HG03280 (cell line): ENCODE measurements at regions not wholly inside any gene's neighbourhood (a gene's known extent, or its start where the extent isn't known, plus 50 kb on each side); places are given as distances from the start of the nearest gene placed in this dataset.

ENCODE experiments used
- ATAC-seq: cut with Tn5 transposase; IDR thresholded peaks from one replicate; pipeline ENCODE4 v1.9.1; 2021; ENCODE audit warnings: mild to moderate bottlenecking, moderate library complexity; ENCODE audit not compliant: unreplicated experiment

GRCh38 chr15:62625429-62626033 lies 417.0 kb upstream of the TPM1 start:
- no peak for ATAC-seq

- no peak for ATAC-seq
These were observed 415.6 kb upstream of the TPM1 start for GRCh38 chr15:62626903-62627302.

GRCh38 chr15:62631076-62631724 lies 411.3 kb upstream of the TPM1 start:
- ATAC-seq = no peak

- ATAC-seq = no peak
These were observed 405.5 kb upstream of the TPM1 start for GRCh38 chr15:62636823-62637573.

GRCh38 chr15:62637574-62637897 lies 405.0 kb upstream of the TPM1 start:
- no peak for ATAC-seq

- no peak for ATAC-seq
These were observed 404.5 kb upstream of the TPM1 start for GRCh38 chr15:62637950-62638619.

- no peak for ATAC-seq
These were observed 403.1 kb upstream of the TPM1 start for GRCh38 chr15:62639432-62639831.

- ATAC-seq = no peak
These were observed 402.5 kb upstream of the TPM1 start for GRCh38 chr15:62639906-62640605.

GRCh38 chr15:62641825-62642224 lies 400.7 kb upstream of the TPM1 start:
- no peak for ATAC-seq

- no peak for ATAC-seq
These were observed 399.0 kb upstream of the TPM1 start for GRCh38 chr15:62643572-62643971.

- no peak for ATAC-seq
These were observed 398.2 kb upstream of the TPM1 start for GRCh38 chr15:62644216-62644888.

GRCh38 chr15:62644889-62645742 lies 397.4 kb upstream of the TPM1 start:
- ATAC-seq = no peak

GRCh38 chr15:62647202-62647842 lies 395.2 kb upstream of the TPM1 start:
- ATAC-seq = no peak

- ATAC-seq = no peak
These were observed 394.6 kb upstream of the TPM1 start for GRCh38 chr15:62647843-62648505.

GRCh38 chr15:62648954-62649353 lies 393.6 kb upstream of the TPM1 start:
- ATAC-seq = no peak

- no peak for ATAC-seq
These were observed 392.6 kb upstream of the TPM1 start for GRCh38 chr15:62649793-62650420.

- no peak for ATAC-seq
These were observed 389.4 kb upstream of the TPM1 start for GRCh38 chr15:62653122-62653521.

- no peak for ATAC-seq
These were observed 386.5 kb upstream of the TPM1 start for GRCh38 chr15:62656071-62656470.
